ENCODE measurements at regions not wholly inside any gene's neighbourhood (a gene's known extent, or its start where the extent isn't known, plus 50 kb on each side); places are given as distances from the start of the nearest gene placed in this dataset.
"Not testable (repeated sequence)": the region's sequence is repeated elsewhere in the genome, so short reads cannot be mapped to it uniquely, and the experiment has no call there.

DNA sequence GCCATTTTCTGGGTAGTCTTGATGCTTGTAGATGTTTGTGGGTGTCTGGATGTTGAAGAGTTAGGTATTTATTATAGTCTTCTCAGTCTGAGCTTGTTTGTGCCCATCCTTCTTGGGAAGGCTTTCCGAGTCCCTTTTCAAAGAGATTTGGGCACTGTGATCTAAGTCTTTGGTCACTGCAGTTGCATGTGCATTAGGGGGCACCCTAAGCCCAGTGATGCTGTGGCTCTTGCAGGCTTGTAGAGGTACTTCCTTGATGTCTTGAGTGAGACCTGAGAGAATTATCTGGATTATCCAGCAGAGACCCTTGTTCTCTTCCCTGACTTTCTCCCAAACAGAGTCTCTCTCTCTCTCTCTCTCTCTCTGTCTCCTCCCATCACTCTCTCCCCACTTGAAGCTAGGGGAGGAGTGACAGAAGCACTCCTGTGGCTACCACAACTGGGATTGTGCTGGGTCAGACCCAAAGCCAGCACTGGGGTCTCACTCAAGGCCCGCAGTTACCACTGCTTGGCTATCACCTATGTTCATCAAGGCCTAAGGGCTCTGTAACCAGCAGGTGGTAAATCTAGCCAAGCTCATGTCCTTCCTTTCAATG lies 68.5 kb downstream of the TMCO5A start:
- peak in 1 of 2 donors; percentile 53 for ATAC-seq

DNA sequence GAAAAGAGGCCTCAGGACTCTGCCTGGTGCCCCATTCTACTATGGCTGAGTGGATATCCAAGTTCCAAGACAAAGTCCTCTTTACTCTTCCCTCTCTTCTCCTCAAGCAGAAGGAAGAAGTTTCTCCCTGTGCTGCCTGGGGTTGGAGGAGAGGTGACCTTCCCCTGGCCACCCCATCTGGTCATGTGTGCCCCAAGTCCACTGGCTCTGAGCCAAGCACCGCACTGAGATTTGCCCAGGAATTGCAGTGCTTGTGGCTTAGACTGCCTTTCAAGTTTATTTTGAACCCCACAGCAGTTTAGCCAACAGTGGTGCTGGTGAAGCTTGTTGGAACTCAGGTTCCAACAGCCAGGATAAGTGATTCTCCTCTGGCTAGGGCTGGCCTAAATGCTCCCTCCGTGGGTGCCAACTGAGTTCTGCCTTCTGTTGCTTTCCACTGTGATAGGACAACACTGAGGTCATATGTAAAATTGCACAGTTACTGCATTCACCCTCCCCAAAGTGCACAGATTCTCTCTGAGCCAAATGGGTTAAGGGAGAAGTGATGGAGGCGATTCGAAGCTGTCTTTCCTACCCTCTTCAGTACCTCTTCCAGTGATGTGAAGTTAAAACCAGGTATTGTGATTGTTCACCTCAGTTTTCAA lies 69.9 kb downstream of the TMCO5A start:
- no peak for ATAC-seq

DNA sequence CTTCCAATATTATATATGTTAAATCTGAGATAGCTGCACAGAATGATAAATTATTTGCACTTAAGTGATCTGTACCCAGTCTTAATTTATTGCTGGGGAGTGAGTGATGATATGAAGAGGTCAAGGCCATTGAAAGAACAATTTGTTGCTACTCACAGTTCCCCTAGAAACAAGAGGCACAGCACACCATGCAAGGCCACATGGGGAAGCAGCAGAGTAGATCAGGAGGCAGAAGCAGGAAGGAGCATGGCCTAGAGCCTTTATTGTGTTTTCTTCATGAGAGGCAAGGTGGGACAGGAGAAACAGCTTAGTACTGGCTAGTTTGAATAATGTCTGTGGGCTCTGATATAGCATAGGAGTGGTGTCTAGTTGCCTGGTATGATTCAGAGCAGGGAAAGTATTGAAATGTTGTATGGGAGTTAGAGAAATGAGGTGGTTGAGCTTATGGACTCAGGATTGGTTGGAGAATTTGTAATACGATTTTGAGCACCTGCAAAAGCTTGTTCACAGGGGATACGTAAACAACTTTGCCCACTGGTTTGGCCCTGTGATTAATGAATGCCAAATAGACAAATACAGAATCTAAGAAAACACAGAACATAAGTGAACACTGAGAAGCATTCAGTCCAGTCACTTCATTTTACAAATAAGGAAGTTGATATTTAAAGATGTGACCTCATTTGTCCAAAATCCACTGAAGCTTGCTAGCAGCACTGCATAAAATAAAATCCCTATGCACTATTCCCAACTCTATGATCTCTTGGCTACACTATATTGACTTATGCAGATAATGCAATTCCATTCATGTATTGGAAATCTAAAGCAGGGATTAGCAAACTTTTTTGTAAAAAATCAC lies 71.7 kb downstream of the TMCO5A start:
- no peak for ATAC-seq

DNA sequence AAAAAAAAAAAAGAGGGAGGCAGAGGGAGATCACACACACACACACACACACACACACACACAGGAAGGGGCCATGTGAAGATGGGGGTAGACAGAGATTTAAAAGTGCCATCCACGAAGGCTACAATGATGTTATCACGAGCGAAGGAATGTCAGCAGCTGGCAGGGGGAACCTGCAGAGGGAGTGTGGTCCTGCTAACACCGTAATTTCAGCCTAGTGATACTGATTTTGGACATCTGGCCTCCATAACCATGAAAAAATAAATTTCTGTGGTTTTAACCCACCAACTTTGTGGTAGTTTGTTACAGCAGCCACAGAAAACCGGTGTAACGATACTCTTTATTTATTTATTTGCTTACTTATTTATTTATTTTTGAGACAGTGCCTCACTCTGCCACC lies 76.0 kb downstream of the TMCO5A start:
- ATAC-seq, result no peak

DNA sequence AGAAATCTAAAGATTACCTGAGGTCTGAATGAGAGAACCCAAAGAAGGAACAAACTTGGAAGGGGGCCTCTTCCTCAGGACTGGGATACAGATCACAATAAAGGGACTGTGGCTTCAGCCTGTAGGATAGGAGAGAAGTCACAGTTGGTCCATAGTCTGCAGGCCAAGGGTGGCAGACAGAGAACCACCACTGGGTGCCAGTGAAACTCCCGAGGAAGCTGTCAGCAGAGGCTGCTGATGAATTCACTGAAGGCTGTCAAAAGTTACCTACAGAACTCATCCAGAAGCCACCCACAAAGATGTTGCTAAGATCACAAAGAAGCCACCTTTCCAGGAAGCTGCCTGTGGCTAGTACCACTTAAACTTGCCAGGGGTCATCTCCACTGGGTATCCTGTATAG lies 78.5 kb downstream of the TMCO5A start:
- no peak for ATAC-seq

DNA sequence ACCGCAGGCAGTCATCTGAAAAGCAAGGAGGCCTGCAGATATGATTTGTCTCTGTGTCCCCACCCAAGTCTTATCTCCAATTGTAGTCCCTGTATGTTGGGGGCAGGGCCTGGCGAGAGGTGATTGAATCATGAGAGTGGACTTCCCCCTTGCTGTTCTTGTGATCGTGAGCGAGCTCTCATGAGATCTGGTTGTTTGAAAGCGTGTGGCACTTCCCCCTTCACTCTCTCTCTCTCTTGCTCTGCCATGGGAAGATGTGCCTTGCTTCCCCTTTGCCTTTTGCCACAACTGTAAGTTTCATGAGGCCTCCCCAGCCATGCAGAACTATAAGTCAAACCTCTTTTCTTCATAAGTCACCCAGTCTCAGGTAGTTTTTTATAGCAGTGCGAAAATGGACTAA lies 83.3 kb downstream of the TMCO5A start:
- ATAC-seq, result no peak

DNA sequence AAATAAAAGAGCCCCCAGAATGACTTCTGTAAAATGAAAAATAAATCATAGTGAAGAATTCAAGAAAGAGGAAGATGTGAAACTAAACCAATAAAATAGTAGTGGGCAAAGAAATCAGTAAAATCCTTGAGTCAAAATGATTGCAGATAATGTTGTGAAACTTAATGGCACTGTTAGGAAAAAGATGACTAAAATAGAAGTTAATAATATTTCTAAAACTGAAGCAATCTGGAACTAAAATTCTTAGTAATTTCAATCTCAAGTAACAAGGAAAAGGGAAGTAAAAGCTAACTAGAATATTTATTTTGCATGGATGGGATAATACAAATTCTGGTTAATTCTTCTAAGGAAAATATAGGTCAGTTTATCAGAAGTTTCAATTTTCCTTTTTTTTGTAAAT lies 84.6 kb downstream of the TMCO5A start:
- ATAC-seq, result no peak

DNA sequence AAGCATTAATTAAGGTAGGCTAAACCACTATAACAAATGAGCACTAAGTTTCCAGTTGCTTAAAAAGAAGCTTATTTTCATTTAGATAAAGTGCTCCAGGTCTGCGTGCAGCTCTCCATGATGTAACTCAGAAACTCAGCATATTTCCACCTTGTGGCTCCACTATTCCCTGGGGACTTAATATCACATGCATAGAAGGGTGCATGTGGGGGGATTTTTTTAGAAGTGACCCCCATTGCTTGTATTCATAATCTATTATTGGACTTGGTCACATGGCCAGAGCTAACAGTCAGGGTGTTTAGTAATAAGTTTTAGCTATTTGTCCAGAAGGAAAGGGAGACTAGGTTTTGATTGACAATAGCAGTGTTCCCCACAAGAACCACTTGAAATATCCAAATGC lies 86.8 kb downstream of the TMCO5A start:
- no peak for ATAC-seq

DNA sequence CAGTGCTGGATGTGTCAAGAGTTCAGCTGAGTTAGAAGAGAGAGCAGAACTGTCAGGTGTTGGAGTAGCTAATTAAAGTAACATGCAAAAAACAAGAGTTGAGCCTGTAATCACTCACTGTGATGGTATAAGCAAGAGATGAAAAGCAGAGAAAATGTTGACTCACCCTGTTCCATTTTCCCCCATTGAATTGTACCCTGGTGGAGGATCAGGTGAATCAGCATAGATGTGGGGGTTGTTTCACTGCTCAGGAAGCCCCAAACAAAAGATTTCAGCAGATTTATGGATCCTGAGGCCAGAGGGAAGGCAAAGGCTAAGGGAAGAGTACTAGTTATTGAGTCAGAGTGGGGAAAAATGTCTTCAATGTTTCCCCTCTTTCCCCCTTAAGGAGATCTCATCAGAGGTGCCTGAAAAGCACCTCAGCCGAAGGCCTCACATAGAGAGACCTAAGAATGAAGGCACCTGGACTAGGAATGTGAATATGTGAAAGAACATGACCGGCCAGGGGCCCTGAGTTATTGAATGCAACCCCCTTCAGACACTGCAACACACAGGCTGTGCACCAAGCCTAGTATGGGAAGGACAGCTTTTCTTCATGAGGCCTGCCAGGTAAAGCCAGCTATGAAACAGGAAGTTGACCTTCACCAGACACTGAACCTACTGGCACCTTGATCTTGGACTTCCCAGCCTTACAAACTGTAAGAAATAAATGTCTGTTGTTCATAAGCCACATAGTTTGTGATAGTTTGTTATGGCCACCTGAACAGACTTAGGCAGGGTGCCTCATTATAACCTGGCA lies 90.1 kb downstream of the TMCO5A start:
- ATAC-seq, result peak in 1 of 2 donors; percentile 41

DNA sequence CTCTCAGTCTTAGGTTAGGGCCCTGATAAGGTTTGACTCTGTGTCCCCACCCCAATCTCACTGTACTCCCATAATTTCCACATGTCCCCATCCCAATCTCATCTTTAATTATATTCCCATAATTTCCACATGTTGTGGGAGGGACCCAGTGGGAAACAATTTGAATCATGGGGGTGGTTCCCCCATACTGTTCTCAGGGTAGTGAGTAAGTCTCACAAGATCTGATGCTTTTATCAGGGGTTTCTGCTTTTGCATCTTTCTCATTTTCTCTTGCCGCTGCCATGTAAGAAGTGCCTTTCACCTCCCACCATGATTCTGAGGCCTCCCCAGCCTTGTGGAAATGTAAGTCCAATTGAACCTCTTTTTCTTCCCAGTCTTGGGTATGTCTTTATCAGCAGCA lies 91.2 kb downstream of the TMCO5A start:
- ATAC-seq, result not testable (repeated sequence)

DNA sequence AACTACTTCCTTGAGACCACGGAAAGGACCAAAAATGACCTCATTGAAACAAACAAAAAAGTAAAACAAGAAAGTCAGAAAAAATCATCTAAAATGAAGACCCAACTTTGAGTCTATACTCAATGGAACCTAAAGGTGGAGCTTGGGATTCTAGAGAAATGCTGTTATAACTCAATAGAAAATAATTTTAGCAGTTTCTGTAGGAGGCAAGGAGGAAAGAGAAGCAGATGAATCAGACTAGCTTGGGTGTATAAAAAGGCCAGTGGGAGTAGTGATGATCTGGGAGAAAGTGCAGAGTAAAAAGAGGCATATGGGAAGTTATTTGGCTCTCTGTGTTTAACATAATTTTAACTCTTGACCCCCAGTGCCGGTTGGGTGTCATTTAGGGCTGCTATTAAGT lies 94.4 kb downstream of the TMCO5A start:
- ATAC-seq, result no peak

DNA sequence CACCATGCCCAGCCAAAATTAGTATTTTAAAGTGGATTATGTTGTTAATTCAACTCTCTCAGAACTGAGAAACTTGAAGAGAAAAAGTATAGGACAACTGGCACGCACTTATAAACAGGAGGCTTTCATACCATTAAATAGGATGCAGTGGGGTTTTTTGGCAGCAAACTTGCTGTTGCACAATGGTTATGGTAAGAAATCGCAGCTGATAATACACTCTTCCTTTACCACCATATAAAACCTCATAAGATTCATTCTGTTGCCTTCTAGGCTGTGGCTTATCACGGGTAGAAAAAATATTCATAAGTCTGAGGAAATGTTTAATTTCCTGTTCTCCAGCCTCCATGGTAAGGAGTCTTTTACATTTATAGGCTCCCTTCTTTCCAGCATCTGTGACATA lies 95.3 kb downstream of the TMCO5A start:
- ATAC-seq, result no peak

DNA sequence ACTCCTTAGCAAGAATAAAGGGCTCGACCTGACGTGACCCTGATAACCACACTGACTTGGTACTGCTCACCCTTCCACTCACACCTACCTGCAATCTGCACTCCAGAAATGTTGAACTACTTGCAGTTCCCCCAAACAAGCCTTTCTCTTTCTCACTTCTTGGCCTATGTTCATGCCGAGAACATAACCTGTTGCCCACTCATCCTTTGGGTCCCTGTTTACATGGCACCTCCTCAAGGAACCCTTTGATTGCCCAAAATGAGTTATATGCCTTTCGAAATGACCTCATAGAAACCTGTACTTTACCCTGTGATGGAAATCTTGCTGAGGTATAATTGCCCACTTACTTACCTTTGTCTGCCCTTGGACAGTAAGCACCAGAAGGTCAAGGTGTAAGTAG lies 96.2 kb downstream of the TMCO5A start:
- ATAC-seq, result no peak

DNA sequence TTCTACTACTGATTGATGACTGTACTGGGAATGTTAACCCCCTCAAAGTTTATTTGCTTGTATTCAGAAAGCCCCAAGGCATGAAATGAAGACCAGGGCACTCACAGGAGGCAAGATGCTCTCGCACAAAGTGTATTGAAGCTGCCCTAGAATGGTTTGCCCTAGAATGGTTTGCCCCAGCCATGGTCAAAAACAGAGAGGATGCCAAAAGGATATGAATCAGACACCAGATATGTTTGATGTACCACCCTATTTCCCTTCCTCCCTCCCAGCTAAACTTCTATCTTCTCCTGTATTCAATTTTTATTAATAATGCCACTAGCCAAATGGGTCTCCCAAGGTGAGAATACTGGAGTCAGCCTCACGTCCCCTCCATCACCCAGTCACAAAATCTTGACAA lies 101.3 kb downstream of the TMCO5A start:
- no peak for ATAC-seq

DNA sequence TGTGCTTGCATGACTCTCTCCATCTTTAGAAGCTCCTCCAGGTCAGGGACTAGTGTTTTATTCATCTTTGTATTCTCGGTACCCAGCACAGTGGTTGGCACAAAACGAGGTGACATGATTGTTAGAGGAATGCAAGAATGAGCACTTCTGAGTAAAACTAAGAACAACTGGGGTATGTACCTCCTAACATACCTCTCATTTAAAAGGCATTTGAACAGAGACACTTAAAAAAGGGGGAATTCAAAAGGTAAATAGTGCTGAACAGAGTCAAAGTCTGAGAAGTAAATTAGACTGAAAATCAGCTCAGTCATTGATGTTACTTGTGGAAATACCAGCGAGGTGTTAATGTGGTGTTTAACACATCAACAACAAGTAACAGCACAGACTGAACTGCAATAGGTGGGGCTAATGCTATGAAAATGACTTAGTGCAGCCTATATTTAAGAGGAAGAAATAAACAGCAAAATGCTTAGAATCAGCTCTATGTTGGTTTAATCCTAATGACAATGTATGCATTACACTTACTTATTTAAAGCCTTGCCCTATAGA lies 102.4 kb downstream of the TMCO5A start:
- peak in 1 of 2 donors; percentile 30 for ATAC-seq

DNA sequence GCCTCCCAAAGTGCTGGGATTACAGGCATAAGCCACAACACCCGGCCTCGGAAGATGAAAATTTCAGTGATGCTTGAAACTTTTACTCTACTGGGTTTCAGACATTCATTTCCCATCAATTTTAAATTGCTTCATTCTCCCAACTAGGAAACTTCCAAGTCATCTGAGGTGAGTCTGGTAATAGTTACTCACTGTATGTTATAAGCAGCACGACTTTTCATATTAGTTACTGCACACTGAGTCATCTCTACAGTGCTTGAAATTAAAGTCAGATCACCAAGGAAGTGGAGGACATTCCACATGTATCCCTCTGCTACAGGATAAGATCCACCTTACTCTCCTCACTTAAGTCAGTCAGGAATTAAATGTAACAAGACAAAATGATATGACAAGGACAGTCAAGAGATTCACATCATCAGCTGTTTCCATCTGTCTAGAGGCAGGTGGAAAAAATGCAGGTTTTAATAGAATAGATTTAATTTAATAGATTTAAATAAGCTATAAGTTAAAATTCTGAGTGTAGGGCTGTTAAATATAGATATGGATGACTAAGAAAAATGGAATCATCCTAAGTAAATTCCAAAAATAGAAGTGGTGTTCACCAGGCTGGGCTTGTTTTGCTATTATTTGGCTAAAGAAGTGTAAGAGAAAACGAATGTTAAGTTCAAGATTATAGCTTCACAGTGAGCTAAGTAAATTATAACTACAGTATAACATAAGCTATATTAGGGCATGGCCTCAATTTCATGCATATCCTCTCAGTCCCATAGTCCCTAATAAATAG lies 104.4 kb downstream of the TMCO5A start:
- ATAC-seq, result no peak

DNA sequence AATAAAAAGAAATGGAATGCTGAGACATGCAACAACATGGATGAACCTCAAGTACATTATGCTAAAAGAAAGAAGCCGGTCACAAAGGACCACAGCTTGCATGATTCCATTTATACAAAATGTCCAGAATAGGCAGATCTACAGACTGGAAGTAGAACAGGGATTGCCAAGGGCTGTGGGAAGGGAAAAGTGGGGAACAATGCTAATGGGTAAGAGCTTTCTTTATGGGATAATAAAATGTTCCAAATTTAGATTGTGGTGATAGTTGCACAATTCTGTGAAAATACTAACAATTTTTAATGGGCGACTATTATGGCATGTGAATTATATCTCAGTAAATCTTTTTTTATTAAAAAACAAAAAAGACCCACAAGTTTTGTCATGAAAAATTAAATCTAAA lies 106.2 kb downstream of the TMCO5A start:
- ATAC-seq, result no peak

DNA sequence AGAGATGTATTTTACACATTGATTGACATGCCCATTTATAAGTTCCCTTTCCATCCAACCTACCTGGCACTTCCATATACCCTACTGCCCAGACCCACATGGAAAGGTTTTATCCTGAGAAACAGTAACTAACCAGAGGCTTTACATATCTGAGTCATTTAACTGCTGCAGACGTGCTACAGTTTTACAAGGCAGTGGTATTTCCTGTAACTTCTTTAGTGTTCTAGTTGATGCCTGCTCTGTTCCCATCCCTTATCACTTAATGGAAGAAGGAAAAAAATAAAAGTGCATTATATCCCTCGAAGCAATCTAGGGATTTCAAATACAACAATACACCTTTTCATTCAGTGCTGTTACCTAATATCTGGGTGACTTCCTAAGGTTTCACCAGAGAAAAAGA lies 107.1 kb downstream of the TMCO5A start:
- no peak for ATAC-seq

DNA sequence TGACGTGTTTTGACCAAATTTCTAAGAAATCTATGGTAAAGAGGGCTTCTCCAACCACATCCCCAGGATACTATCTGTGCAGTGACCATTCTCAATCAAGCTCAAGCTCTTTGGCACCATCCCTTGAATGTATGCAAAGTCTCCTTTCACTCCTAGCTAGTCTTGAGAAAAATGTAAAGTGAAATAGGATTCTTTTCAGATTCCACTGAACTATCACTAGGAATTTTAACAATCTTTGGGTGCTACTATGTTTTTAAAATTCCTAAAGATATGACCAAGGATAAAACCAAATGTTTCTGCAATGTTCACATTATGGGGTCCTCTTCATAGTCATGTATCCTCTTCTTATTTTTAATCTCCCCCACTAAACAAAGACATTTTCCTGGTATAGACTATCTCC lies 107.8 kb downstream of the TMCO5A start:
- ATAC-seq, result no peak

DNA sequence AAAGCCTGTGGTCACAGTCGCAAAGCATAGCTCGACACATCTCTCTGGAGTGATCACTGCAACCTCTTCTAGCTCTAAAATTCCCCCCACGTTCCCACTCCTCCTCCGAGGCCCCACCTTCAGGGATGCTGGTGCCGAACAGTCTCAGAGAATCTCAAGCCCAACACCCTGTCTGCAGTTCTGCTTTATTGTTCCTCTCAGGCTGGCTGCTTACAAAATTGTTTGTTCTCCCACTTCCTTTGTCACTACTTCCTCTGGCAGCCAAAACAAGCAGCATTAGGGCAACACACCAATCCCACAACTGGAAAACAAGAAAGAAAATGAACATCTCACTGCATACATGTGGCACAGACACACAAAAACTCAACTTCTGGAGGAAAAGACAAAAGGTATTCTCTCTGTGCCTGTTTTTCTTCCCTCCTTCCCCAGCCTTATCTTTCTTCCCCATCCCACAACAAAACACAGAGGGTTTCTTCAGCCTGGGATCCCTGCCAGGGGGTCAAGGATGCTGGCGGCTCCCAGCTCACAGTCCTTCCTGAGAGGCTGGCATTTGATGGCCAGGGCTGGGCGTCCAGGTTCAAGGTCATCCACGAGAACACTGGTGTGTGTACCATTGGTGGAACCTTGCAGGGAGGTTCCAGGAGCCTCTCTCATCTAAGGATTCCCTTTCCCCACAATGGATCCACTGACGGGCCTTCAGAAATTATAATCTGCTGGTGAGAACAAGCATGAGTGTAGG lies 108.4 kb downstream of the TMCO5A start:
- ATAC-seq, result no peak

Data from activated CD4-positive, CD25-positive, alpha-beta regulatory T cell treated with anti-CD3 and anti-CD28 coated beads, Interleukin-2, amount 50 U/mL, for 24 hours (primary cell).